Fibroblast of mammary gland (primary cell): ENCODE measurements at regions not wholly inside any gene's neighbourhood (a gene's known extent, or its start where the extent isn't known, plus 50 kb on each side); places are given as distances from the start of the nearest gene placed in this dataset.

ENCODE experiments used
- DNase-seq: peaks from one replicate; pipeline ENCODE4 v3.0.0-alpha.2; 2010; ENCODE audit warnings: low read depth
- H3K4me3 ChIP-seq: 2 replicates; pipeline ENCODE4 v1.5.1; 2011; ENCODE audit warnings: low read depth, mild to moderate bottlenecking, low read length, moderate library complexity; ENCODE audit not compliant: control insufficient read depth
- TF ChIP-seq, protein P1 (sequence below): conservative IDR thresholded peaks from 2 replicates; pipeline ENCODE4 v1.5.1; 2011; ENCODE audit warnings: low read depth, low read length, inconsistent platforms; ENCODE audit not compliant: control insufficient read depth, insufficient read depth

DNA sequence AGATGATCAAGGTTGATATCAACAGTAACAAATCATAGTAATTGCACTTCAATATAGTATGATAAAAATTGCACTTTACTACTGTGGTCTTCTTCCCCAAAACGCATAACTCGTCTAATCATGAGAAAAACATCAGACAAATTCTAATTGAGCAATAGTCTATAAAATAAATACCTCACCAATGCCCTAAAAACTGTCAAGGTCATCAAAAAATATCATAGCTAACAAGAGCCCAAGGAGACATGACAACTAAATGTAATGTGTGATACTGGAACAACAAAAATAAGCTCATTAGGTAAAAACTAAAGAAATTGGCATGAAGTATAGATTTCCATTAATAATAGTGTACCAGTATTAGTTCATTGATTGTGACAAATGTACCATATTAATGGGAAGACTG lies 85.6 kb upstream of the LRRC3B start:
- no peak overlapping the region for H3K4me3 ChIP-seq
- TF ChIP-seq, protein P1, sequence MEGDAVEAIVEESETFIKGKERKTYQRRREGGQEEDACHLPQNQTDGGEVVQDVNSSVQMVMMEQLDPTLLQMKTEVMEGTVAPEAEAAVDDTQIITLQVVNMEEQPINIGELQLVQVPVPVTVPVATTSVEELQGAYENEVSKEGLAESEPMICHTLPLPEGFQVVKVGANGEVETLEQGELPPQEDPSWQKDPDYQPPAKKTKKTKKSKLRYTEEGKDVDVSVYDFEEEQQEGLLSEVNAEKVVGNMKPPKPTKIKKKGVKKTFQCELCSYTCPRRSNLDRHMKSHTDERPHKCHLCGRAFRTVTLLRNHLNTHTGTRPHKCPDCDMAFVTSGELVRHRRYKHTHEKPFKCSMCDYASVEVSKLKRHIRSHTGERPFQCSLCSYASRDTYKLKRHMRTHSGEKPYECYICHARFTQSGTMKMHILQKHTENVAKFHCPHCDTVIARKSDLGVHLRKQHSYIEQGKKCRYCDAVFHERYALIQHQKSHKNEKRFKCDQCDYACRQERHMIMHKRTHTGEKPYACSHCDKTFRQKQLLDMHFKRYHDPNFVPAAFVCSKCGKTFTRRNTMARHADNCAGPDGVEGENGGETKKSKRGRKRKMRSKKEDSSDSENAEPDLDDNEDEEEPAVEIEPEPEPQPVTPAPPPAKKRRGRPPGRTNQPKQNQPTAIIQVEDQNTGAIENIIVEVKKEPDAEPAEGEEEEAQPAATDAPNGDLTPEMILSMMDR = no peak
- DNase-seq = no peak

DNA sequence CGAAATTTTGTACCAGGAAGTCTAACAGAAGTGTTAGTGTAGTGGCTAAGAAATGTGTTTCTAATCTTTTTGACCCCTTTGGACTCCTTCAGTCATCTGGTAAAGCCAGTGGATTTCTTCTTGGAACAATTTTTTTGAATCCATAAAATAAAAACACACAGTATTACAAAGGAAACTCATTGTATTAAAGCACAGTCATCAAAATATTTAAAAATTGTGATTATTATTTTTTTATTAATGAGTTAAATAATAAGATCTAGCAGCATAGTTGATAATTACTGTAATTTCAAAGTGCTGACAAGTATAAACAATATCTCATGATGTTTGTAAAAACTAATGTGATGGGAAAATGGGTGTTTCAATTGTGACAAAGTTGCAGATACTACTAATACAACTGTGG lies 72.2 kb upstream of the LRRC3B start:
- no peak for DNase-seq
- TF ChIP-seq, protein P1 = no peak
- no peak overlapping the region for H3K4me3 ChIP-seq

- H3K4me3 ChIP-seq = no peak overlapping the region
- TF ChIP-seq, protein P1 = no peak
- DNase-seq = no peak
Measured at GRCh38 chr3:26556637-26557036, 65.9 kb upstream of the LRRC3B start.

GRCh38 chr3:26558257-26558656 lies 64.3 kb upstream of the LRRC3B start:
- TF ChIP-seq, protein P1 = no peak
- H3K4me3 ChIP-seq = no peak overlapping the region
- no peak for DNase-seq

- no peak overlapping the region for H3K4me3 ChIP-seq
- TF ChIP-seq, protein P1 = no peak
- DNase-seq = peak; percentile 0
Measured at GRCh38 chr3:26559227-26559626, 63.3 kb upstream of the LRRC3B start.

DNA sequence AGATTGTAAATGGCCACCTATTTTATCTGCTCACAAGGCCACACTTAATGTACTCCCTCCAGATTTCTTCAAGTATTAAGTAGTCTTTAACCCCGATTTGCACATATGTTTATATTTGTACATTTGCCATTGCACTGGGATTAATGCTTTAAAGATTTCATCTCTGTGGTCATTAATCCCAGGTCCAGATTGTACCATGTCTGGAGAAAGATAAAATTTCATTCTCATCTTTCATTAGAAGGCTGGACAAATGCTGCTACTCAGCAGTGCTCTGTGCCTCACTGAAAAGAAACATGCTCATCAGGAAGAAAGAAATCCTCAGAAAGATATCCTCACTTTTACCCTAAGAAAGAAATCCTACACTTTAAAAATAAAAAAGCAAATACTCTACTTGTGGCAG lies 62.5 kb upstream of the LRRC3B start:
- no peak overlapping the region for H3K4me3 ChIP-seq
- no peak for DNase-seq
- TF ChIP-seq, protein P1 = no peak
